H9 (cell line): ENCODE measurements at regions not wholly inside any gene's neighbourhood (a gene's known extent, or its start where the extent isn't known, plus 50 kb on each side); places are given as distances from the start of the nearest gene placed in this dataset.

Experiments used
- DNase-seq: peaks from one replicate; pipeline ENCODE4 v3.0.0-alpha.2; 2017
- H2AFZ ChIP-seq: one replicate; pipeline ENCODE4 v1.6.1; 2013; ENCODE audit warnings: mild to moderate bottlenecking, low read length, control low read depth, moderate library complexity
- H2AK5ac ChIP-seq: 2 replicates; pipeline ENCODE4 v1.6.1; 2013; ENCODE audit warnings: low read length, control low read depth, mixed read lengths; ENCODE audit not compliant: insufficient read length
- H2BK120ac ChIP-seq: one replicate; pipeline ENCODE4 v1.6.1; 2013; ENCODE audit warnings: low read depth, mild to moderate bottlenecking, low read length, control low read depth, inconsistent platforms; ENCODE audit not compliant: poor library complexity, severe bottlenecking
- H2BK12ac ChIP-seq: 2 replicates; pipeline ENCODE4 v1.6.1; 2013; ENCODE audit warnings: low read length, control low read depth, mixed read lengths, low read depth; ENCODE audit not compliant: insufficient read length
- H2BK15ac ChIP-seq: 2 replicates; pipeline ENCODE4 v1.6.1; 2013; ENCODE audit warnings: low read depth, low read length, control low read depth
- H2BK20ac ChIP-seq: one replicate; pipeline ENCODE4 v1.6.1; 2013; ENCODE audit warnings: low read depth, mild to moderate bottlenecking, low read length, control low read depth, inconsistent platforms; ENCODE audit not compliant: poor library complexity, severe bottlenecking
- H2BK5ac ChIP-seq: 2 replicates; pipeline ENCODE4 v1.6.1; 2013; ENCODE audit warnings: low read length, control low read depth, mixed read lengths; ENCODE audit not compliant: insufficient read length
- H3K14ac ChIP-seq: 2 replicates; pipeline ENCODE4 v1.6.1; 2013; ENCODE audit warnings: low read length, control low read depth; ENCODE audit not compliant: insufficient read depth
- H3K18ac ChIP-seq: 2 replicates; pipeline ENCODE4 v1.6.1; 2013; ENCODE audit warnings: low read depth, mild to moderate bottlenecking, mixed read lengths, low read length, control low read depth; ENCODE audit not compliant: insufficient read length
- H3K23ac ChIP-seq: 2 replicates; pipeline ENCODE4 v1.6.1; 2013; ENCODE audit warnings: low read length, control low read depth, mixed read lengths, low read depth; ENCODE audit not compliant: insufficient read length
- H3K23me2 ChIP-seq: 2 replicates; pipeline ENCODE4 v1.6.1; 2013; ENCODE audit warnings: low read depth, mild to moderate bottlenecking, mixed read lengths, low read length, control low read depth; ENCODE audit not compliant: insufficient read length, poor library complexity, severe bottlenecking
- H3K27ac ChIP-seq: 2 replicates; pipeline ENCODE4 v1.5.1; 2013; ENCODE audit warnings: low read length, control low read depth, mixed read lengths, low read depth; ENCODE audit not compliant: insufficient read length
- H3K27me3 ChIP-seq: 2 replicates; pipeline ENCODE4 v1.6.1; 2013; ENCODE audit warnings: low read length, control low read depth, inconsistent platforms; ENCODE audit not compliant: insufficient read depth
- H3K4ac ChIP-seq: 2 replicates; pipeline ENCODE4 v1.6.1; 2013; ENCODE audit warnings: low read depth, mild to moderate bottlenecking, control low read depth, inconsistent platforms, low read length, moderate library complexity
- H3K4me1 ChIP-seq: 2 replicates; pipeline ENCODE4 v1.6.1; 2013; ENCODE audit warnings: low read length, control low read depth, inconsistent platforms; ENCODE audit not compliant: insufficient read depth
- H3K4me2 ChIP-seq: 2 replicates; pipeline ENCODE4 v1.6.1; 2013; ENCODE audit warnings: low read length, control low read depth, mixed read lengths; ENCODE audit not compliant: insufficient read length, insufficient read depth
- H3K56ac ChIP-seq: 2 replicates; pipeline ENCODE4 v1.6.1; 2013; ENCODE audit warnings: low read depth, mild to moderate bottlenecking, mixed read lengths, low read length, control low read depth; ENCODE audit not compliant: insufficient read length
- H3K79me1 ChIP-seq: 2 replicates; pipeline ENCODE4 v1.6.1; 2013; ENCODE audit warnings: low read depth, mild to moderate bottlenecking, moderate library complexity, low read length, control low read depth, inconsistent platforms; ENCODE audit not compliant: insufficient read depth, poor library complexity, severe bottlenecking
- H3K79me2 ChIP-seq: 2 replicates; pipeline ENCODE4 v1.6.1; 2013; ENCODE audit warnings: low read length, control low read depth, inconsistent platforms; ENCODE audit not compliant: insufficient read depth
- H3K9ac ChIP-seq: 2 replicates; pipeline ENCODE4 v1.6.1; 2013; ENCODE audit warnings: low read length, control low read depth, mixed read lengths; ENCODE audit not compliant: insufficient read length; ENCODE audit errors: extremely low read depth
- H3K9me3 ChIP-seq: one replicate; pipeline ENCODE4 v1.6.1; 2013; ENCODE audit warnings: low read depth, low read length, inconsistent platforms; ENCODE audit not compliant: control insufficient read depth
- H3T11ph ChIP-seq: one replicate; pipeline ENCODE4 v1.6.1; 2013; ENCODE audit warnings: mild to moderate bottlenecking, low read length, control low read depth, inconsistent platforms
- H4K20me1 ChIP-seq: one replicate; pipeline ENCODE4 v1.6.1; 2013; ENCODE audit not compliant: control insufficient read depth, insufficient read length, insufficient read depth
- H4K5ac ChIP-seq: 2 replicates; pipeline ENCODE4 v1.6.1; 2013; ENCODE audit warnings: low read depth, mild to moderate bottlenecking, mixed read lengths, low read length, control low read depth; ENCODE audit not compliant: insufficient read length
- H4K8ac ChIP-seq: replicated peaks from 2 replicates; pipeline ENCODE4 v1.6.1; 2013; ENCODE audit warnings: low read length, control low read depth, mixed read lengths, low read depth; ENCODE audit not compliant: insufficient read length
- H4K91ac ChIP-seq: 2 replicates; pipeline ENCODE4 v1.6.1; 2013; ENCODE audit warnings: low read depth, mild to moderate bottlenecking, moderate library complexity, mixed read lengths, low read length, control low read depth; ENCODE audit not compliant: insufficient read length
- H3K27ac Mint-ChIP-seq, 3 experiments: 2 replicates in 2 of 3; 3 replicates in 1 of 3; pipeline ENCODE4 v1.8.0; 2020 to 2021; ENCODE audit warnings: mixed read lengths in 3 of 3, mild to moderate bottlenecking in 1 of 3, moderate library complexity in 1 of 3
- H3K27me3 Mint-ChIP-seq: 2 replicates; pipeline ENCODE4 v1.8.0; 2021; ENCODE audit warnings: low read depth, mild to moderate bottlenecking, moderate library complexity, mixed read lengths
- H3K36me3 Mint-ChIP-seq, 3 experiments: 2 replicates in 2 of 3; 3 replicates in 1 of 3; pipeline ENCODE4 v1.8.0; 2020 to 2021; ENCODE audit warnings: low read depth in 3 of 3, mixed read lengths in 3 of 3; ENCODE audit not compliant: insufficient read depth in 1 of 3
- H3K4me1 Mint-ChIP-seq, 2 experiments: 2 replicates each; pipeline ENCODE4 v1.8.0; 2020; ENCODE audit warnings: mixed read lengths in 2 of 2
- H3K4me3 Mint-ChIP-seq, 2 experiments: 2 replicates in 1 of 2; 3 replicates in 1 of 2; pipeline ENCODE4 v1.8.0; 2020 to 2021; ENCODE audit warnings: mild to moderate bottlenecking in 2 of 2, mixed read lengths in 2 of 2, moderate library complexity in 1 of 2
- H3K9me3 Mint-ChIP-seq, 2 experiments: 2 replicates in 1 of 2; 3 replicates in 1 of 2; pipeline ENCODE4 v1.8.0; 2020; ENCODE audit warnings: mild to moderate bottlenecking in 2 of 2, mixed read lengths in 2 of 2, moderate library complexity in 1 of 2
- WGBS: extraction: QIAGEN DNeasy Blood & Tissue Kit; methylation state at CpG from one replicate; pipeline ENCODE4 v1.1.7; 2013; ENCODE audit warnings: missing lambda C conversion rate, low lambda C conversion rate, mixed read lengths; ENCODE audit not compliant: insufficient read length; ENCODE audit errors: extremely low coverage; 5-methylcytosine and 5-hydroxymethylcytosine counted together
- TF ChIP-seq, protein P1 (sequence below): fragments of 200-600 bp; sonication (generic); conservative IDR thresholded peaks from 3 replicates; pipeline ENCODE4 v1.8.0; 2021; ENCODE audit warnings: antibody characterized with exemption, mild to moderate bottlenecking

DNA sequence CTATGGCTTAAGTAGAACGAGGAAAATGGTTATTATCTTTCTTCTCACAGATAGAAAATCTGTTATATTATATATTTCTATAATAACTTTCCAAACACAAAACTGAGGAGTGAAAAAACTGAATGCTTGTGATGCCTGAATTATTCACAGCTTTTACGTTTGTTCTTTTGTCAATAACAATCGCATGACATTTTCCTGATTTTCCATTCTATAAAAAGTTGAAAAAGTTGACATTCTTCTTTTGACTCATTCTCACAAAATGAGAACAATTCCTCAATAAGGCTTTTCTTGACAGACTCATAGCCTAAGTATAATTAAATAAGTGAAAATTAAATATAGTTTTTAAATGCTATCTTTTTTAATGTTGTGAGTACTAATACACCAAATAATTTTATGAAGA, 288.8 kb upstream of the TGFBR2 start:
- Mint-ChIP-seq H3K27ac (no peak overlapping the region), H3K4me1 (no peaks in the 10 kb centered on the region), H3K36me3 (peaks cover 0 to 4% (median 0%) of the 10 kb centered on the region in 3 experiments; a peak in 2 of 7 replicates), H3K27me3 (no peaks in the 10 kb centered on the region), H3K9me3 (peaks cover 4 to 8% of the 10 kb centered on the region in 2 experiments; a peak in 4 of 5 replicates), H3K4me3 (no peak overlapping the region)
- no peak overlapping the region for H3K4ac ChIP-seq
- H2BK120ac ChIP-seq = no peak overlapping the region
- no peak overlapping the region for H4K5ac ChIP-seq
- H2BK20ac ChIP-seq = no peak overlapping the region
- no peak overlapping the region for H2AFZ ChIP-seq
- no peaks in the 10 kb centered on the region for H3K79me2 ChIP-seq
- H2AK5ac ChIP-seq = no peak overlapping the region
- no peak overlapping the region for H3K56ac ChIP-seq
- H3K4me2 ChIP-seq = no peak overlapping the region
- TF ChIP-seq, protein P1, sequence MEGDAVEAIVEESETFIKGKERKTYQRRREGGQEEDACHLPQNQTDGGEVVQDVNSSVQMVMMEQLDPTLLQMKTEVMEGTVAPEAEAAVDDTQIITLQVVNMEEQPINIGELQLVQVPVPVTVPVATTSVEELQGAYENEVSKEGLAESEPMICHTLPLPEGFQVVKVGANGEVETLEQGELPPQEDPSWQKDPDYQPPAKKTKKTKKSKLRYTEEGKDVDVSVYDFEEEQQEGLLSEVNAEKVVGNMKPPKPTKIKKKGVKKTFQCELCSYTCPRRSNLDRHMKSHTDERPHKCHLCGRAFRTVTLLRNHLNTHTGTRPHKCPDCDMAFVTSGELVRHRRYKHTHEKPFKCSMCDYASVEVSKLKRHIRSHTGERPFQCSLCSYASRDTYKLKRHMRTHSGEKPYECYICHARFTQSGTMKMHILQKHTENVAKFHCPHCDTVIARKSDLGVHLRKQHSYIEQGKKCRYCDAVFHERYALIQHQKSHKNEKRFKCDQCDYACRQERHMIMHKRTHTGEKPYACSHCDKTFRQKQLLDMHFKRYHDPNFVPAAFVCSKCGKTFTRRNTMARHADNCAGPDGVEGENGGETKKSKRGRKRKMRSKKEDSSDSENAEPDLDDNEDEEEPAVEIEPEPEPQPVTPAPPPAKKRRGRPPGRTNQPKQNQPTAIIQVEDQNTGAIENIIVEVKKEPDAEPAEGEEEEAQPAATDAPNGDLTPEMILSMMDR = no peak
- H3K18ac ChIP-seq = no peak overlapping the region
- H4K8ac ChIP-seq = no peak overlapping the region
- no peak overlapping the region for H3K27ac ChIP-seq
- no peak overlapping the region for H3K9ac ChIP-seq
- no peak overlapping the region for H4K91ac ChIP-seq
- no peaks in the 10 kb centered on the region for H3K79me1 ChIP-seq
- no peak overlapping the region for H3K14ac ChIP-seq
- H3K4me1 ChIP-seq = no peaks in the 10 kb centered on the region
- no peaks in the 10 kb centered on the region for H4K20me1 ChIP-seq
- no peak overlapping the region for H3T11ph ChIP-seq
- H3K27me3 ChIP-seq = no peaks in the 10 kb centered on the region
- no peak for DNase-seq
- no peak overlapping the region for H3K23ac ChIP-seq
- no peak overlapping the region for H2BK5ac ChIP-seq
- no peak overlapping the region for H2BK12ac ChIP-seq
- no peak overlapping the region for H2BK15ac ChIP-seq
- no peaks in the 10 kb centered on the region for H3K23me2 ChIP-seq
- no CpG with 5 or more reads among the region's 3 CpGs for WGBS
- H3K9me3 ChIP-seq = no peaks in the 10 kb centered on the region
